Activated gamma-delta T cell treated with anti-CD3 and anti-CD28 coated beads, Interleukin-2, amount 50 U/mL, for 16 hours (primary cell): ENCODE measurements at regions not wholly inside any gene's neighbourhood (a gene's known extent, or its start where the extent isn't known, plus 50 kb on each side); places are given as distances from the start of the nearest gene placed in this dataset.
"Not testable (repeated sequence)": the region's sequence is repeated elsewhere in the genome, so short reads cannot be mapped to it uniquely, and the experiment has no call there.

ENCODE experiments used
- DNase-seq: peaks from one replicate; pipeline ENCODE4 v3.0.0-alpha.2; 2020; ENCODE audit warnings: low read depth

GRCh38 chr16:31975826-31976419 lies 102.3 kb downstream of the ZNF267 start:
- not testable (repeated sequence) for DNase-seq

GRCh38 chr16:31978463-31978862 lies 104.9 kb downstream of the ZNF267 start:
- not testable (repeated sequence) for DNase-seq

- DNase-seq, result not testable (repeated sequence)
Observed at GRCh38 chr16:31981739-31982138, 108.1 kb downstream of the ZNF267 start.

- DNase-seq, result not testable (repeated sequence)
Observed at GRCh38 chr16:31982986-31983385, 109.4 kb downstream of the ZNF267 start.

- not testable (repeated sequence) for DNase-seq
Observed at GRCh38 chr16:31983666-31984065, 110.1 kb downstream of the ZNF267 start.

- DNase-seq, result not testable (repeated sequence)
Observed at GRCh38 chr16:31986895-31987294, 113.3 kb downstream of the ZNF267 start.

- peak; percentile 27 for DNase-seq
Observed at GRCh38 chr16:31988595-31989581, 115.3 kb downstream of the ZNF267 start.

GRCh38 chr16:31990261-31990660 lies 116.7 kb downstream of the ZNF267 start:
- DNase-seq, result not testable (repeated sequence)

GRCh38 chr16:31990980-31991379 lies 117.4 kb downstream of the ZNF267 start:
- not testable (repeated sequence) for DNase-seq

GRCh38 chr16:31996325-31996724 lies 122.7 kb downstream of the ZNF267 start:
- not testable (repeated sequence) for DNase-seq

- DNase-seq, result not testable (repeated sequence)
Observed at GRCh38 chr16:32002496-32002895, 128.9 kb downstream of the ZNF267 start.

- DNase-seq, result not testable (repeated sequence)
Observed at GRCh38 chr16:32003819-32004218, 130.2 kb downstream of the ZNF267 start.

GRCh38 chr16:32038783-32039496 lies 165.3 kb downstream of the ZNF267 start:
- not testable (repeated sequence) for DNase-seq

GRCh38 chr16:32039919-32040318 lies 166.3 kb downstream of the ZNF267 start:
- not testable (repeated sequence) for DNase-seq

GRCh38 chr16:32066016-32066651 lies 187.0 kb upstream of the TP53TG3D start:
- DNase-seq, result peak; percentile 1

GRCh38 chr16:32071586-32071985 lies 181.5 kb upstream of the TP53TG3D start:
- not testable (repeated sequence) for DNase-seq

- not testable (repeated sequence) for DNase-seq
Observed at GRCh38 chr16:32083891-32084290, 169.2 kb upstream of the TP53TG3D start.

- DNase-seq, result not testable (repeated sequence)
Observed at GRCh38 chr16:32084656-32085401, 168.3 kb upstream of the TP53TG3D start.

- peak; percentile 14 for DNase-seq
Observed at GRCh38 chr16:32085438-32086141, 167.5 kb upstream of the TP53TG3D start.

- not testable (repeated sequence) for DNase-seq
Observed at GRCh38 chr16:32115562-32115961, 137.5 kb upstream of the TP53TG3D start.
